ENCODE measurements at regions not wholly inside any gene's neighbourhood (a gene's known extent, or its start where the extent isn't known, plus 50 kb on each side); places are given as distances from the start of the nearest gene placed in this dataset.
"Not testable (repeated sequence)": the region's sequence is repeated elsewhere in the genome, so short reads cannot be mapped to it uniquely, and the experiment has no call there.

- no peak overlapping the region for H3K9ac ChIP-seq
- H3K4me2 ChIP-seq, result no peak overlapping the region
- H3K27me3 ChIP-seq (ENCODE audit: insufficient read depth, low read depth), result no peaks in the 10 kb centered on the region
- no peak for TF ChIP-seq CTCF (conservative IDR thresholded peaks at IDR 0.05; ENCODE audit: low read depth, low read length)
- H3K79me2 ChIP-seq (ENCODE audit: insufficient read depth, low read depth), result no peaks in the 10 kb centered on the region
- no peaks in the 10 kb centered on the region for H3K4me1 ChIP-seq (ENCODE audit: low read depth, poor library complexity, severe bottlenecking)
- H3K36me3 ChIP-seq (ENCODE audit: insufficient read depth), result no peaks in the 10 kb centered on the region
- H3K4me3 ChIP-seq (IDR thresholded peaks at IDR 0.05; ENCODE audit: insufficient read depth, low read depth, low read length), result no peak overlapping the region
- H2AFZ ChIP-seq (ENCODE audit: low read depth), result no peak overlapping the region
- no peak overlapping the region for H3K27ac ChIP-seq
- H4K20me1 ChIP-seq (ENCODE audit: insufficient read depth), result no peaks in the 10 kb centered on the region
These were observed 789.3 kb downstream of the IGSF11 start for GRCh38 chr3:118245312-118245711.

DNA sequence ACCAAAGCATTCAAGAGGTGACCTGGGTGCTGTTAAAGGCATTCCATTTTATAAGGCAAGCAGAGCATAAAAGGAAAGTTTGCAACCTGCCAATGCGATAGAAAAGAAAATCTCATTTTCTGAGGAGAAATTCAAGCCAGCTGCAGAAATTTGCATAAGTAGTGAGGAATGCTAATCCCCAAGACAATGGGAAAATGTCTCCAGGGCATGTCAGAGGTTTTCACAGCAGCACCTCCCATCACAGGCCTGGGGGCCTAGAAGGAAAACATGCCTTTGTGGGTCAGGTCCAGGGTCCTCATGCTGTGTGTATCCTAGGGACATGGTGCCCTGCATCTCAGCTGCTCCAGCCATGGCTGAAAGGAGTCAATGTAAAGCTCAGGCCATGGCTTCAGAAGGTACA is 775.8 kb downstream of the IGSF11 start:
- not testable (repeated sequence) for H3K79me2 ChIP-seq (ENCODE audit: insufficient read depth, low read depth); H3K4me1 ChIP-seq (ENCODE audit: low read depth, poor library complexity, severe bottlenecking); H2AFZ ChIP-seq (ENCODE audit: low read depth); H3K9ac ChIP-seq; H3K4me2 ChIP-seq; H3K27ac ChIP-seq; H3K36me3 ChIP-seq (ENCODE audit: insufficient read depth); H4K20me1 ChIP-seq (ENCODE audit: insufficient read depth); H3K4me3 ChIP-seq (IDR thresholded peaks at IDR 0.05; ENCODE audit: insufficient read depth, low read depth, low read length); H3K27me3 ChIP-seq (ENCODE audit: insufficient read depth, low read depth)

GRCh38 chr3:118262800-118263402 is 771.7 kb downstream of the IGSF11 start:
- Histone ChIP-seq H4K20me1 (ENCODE audit: insufficient read depth) (no peaks in the 10 kb centered on the region), H3K79me2 (ENCODE audit: insufficient read depth, low read depth) (no peaks in the 10 kb centered on the region), H3K4me2 (no peak overlapping the region), H2AFZ (ENCODE audit: low read depth) (no peak overlapping the region), H3K4me1 (ENCODE audit: low read depth, poor library complexity, severe bottlenecking) (no peaks in the 10 kb centered on the region), H3K36me3 (ENCODE audit: insufficient read depth) (no peaks in the 10 kb centered on the region), H3K27ac (no peak overlapping the region), H3K27me3 (ENCODE audit: insufficient read depth, low read depth) (no peaks in the 10 kb centered on the region), H3K9ac (no peak overlapping the region), H3K4me3 (IDR thresholded peaks at IDR 0.05; ENCODE audit: insufficient read depth, low read depth, low read length) (no peak overlapping the region)
- TF ChIP-seq CTCF (conservative IDR thresholded peaks at IDR 0.05; ENCODE audit: low read depth, low read length), result no peak

DNA sequence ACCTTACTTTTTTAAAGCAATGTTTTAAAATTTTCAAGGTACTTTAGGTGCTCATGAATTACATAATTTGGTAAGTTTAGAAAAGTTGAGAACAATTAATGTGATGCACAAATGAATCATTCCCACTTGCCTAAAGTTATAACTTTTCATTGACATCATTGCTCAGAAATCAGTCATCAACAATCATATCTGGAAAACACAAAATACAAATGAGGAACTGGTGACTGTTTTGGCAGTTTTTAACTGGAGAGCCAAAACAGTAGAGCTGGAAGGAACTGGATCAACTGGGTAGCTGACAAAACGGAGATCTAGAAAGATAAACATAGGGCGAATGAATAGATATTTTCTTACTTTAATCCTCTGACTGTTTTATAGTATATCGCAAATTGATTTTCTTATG is 767.1 kb downstream of the IGSF11 start:
- H3K79me2 ChIP-seq (ENCODE audit: insufficient read depth, low read depth), result no peaks in the 10 kb centered on the region
- no peaks in the 10 kb centered on the region for H4K20me1 ChIP-seq (ENCODE audit: insufficient read depth)
- no peak overlapping the region for H2AFZ ChIP-seq (ENCODE audit: low read depth)

More for the DNA sequence above, 767.1 kb downstream of the IGSF11 start:
- TF ChIP-seq CTCF (conservative IDR thresholded peaks at IDR 0.05; ENCODE audit: low read depth, low read length), result no peak
- Histone ChIP-seq H3K4me3 (IDR thresholded peaks at IDR 0.05; ENCODE audit: insufficient read depth, low read depth, low read length) (no peak overlapping the region), H3K36me3 (ENCODE audit: insufficient read depth) (no peaks in the 10 kb centered on the region), H3K9ac (no peak overlapping the region), H3K4me1 (ENCODE audit: low read depth, poor library complexity, severe bottlenecking) (no peaks in the 10 kb centered on the region), H3K27ac (no peak overlapping the region), H3K4me2 (no peak overlapping the region), H3K27me3 (ENCODE audit: insufficient read depth, low read depth) (no peaks in the 10 kb centered on the region)

Measured in KMS-11 (cell line).